Osteoblast (primary cell): ENCODE measurements at regions not wholly inside any gene's neighbourhood (a gene's known extent, or its start where the extent isn't known, plus 50 kb on each side); places are given as distances from the start of the nearest gene placed in this dataset.
A peak's percentile ranks its signal among the peaks of the same experiment; 100 is the strongest.

Experiments
- DNase-seq: peaks from one replicate; pipeline ENCODE4 v3.0.0; 2011; ENCODE audit warnings: low spot score, mixed read lengths; ENCODE audit not compliant: insufficient read length; ENCODE audit errors: missing footprints
- H2AFZ ChIP-seq: 2 replicates; pipeline ENCODE4 v1.6.0; 2011; ENCODE audit warnings: mild to moderate bottlenecking, low read length
- H3K27ac ChIP-seq: 2 replicates; pipeline ENCODE4 v1.5.1; 2011; ENCODE audit warnings: mild to moderate bottlenecking, low read depth, low read length, moderate library complexity
- H3K27me3 ChIP-seq: 2 replicates; pipeline ENCODE4 v1.6.0; 2012; ENCODE audit warnings: mild to moderate bottlenecking, control low read depth, inconsistent platforms, low read length, moderate library complexity; ENCODE audit not compliant: insufficient read depth
- H3K36me3 ChIP-seq: 2 replicates; pipeline ENCODE4 v1.5.1; 2011; ENCODE audit warnings: mild to moderate bottlenecking, low read length, control low read depth, moderate library complexity; ENCODE audit not compliant: insufficient read depth
- H3K4me1 ChIP-seq: 2 replicates; pipeline ENCODE4 v1.5.1; 2011; ENCODE audit warnings: mild to moderate bottlenecking, low read length, control low read depth, moderate library complexity; ENCODE audit not compliant: insufficient read depth
- H3K4me2 ChIP-seq: 2 replicates; pipeline ENCODE4 v1.6.0; 2011; ENCODE audit warnings: mild to moderate bottlenecking, low read length; ENCODE audit not compliant: insufficient read depth
- H3K4me3 ChIP-seq: fragments of 200-600 bp; sonication (generic); 3 replicates; pipeline ENCODE4 v1.5.1; 2012; ENCODE audit warnings: mild to moderate bottlenecking, low read length, inconsistent platforms; ENCODE audit not compliant: insufficient read depth
- H3K79me2 ChIP-seq: 2 replicates; pipeline ENCODE4 v1.6.0; 2012; ENCODE audit warnings: mild to moderate bottlenecking, low read length, control low read depth, inconsistent platforms; ENCODE audit not compliant: insufficient read depth
- H3K9me3 ChIP-seq: 2 replicates; pipeline ENCODE4 v1.5.1; 2011; ENCODE audit warnings: low read depth, low read length, control low read depth
- H4K20me1 ChIP-seq: 2 replicates; pipeline ENCODE4 v1.6.0; 2012; ENCODE audit warnings: mild to moderate bottlenecking, low read length, control low read depth; ENCODE audit not compliant: insufficient read depth
- CTCF ChIP-seq: IDR thresholded peaks from 2 replicates; pipeline ENCODE4 v1.5.1; 2011; ENCODE audit warnings: mild to moderate bottlenecking, low read depth, low read length, moderate library complexity; ENCODE audit errors: extremely low read depth

- Histone ChIP-seq H3K9me3 (no peaks in the 10 kb centered on the region), H2AFZ (no peak overlapping the region), H3K27me3 (peaks cover 8% of the 10 kb centered on the region), H3K36me3 (no peaks in the 10 kb centered on the region), H3K27ac (no peak overlapping the region), H3K79me2 (no peaks in the 10 kb centered on the region), H3K4me3 (no peak overlapping the region), H3K4me2 (no peak overlapping the region), H3K4me1 (peaks cover 2% of the 10 kb centered on the region), H4K20me1 (no peaks in the 10 kb centered on the region)
- DNase-seq = peak; percentile 80
- TF ChIP-seq CTCF = no peak
Measured at GRCh38 chr20:63104312-63105181, 97.8 kb upstream of the BHLHE23 start.

- no peaks in the 10 kb centered on the region for H3K36me3 ChIP-seq
- no peaks in the 10 kb centered on the region for H4K20me1 ChIP-seq
- no peaks in the 10 kb centered on the region for H3K79me2 ChIP-seq
- no peak overlapping the region for H3K27ac ChIP-seq
- no peak overlapping the region for H3K4me2 ChIP-seq
- DNase-seq = peak; percentile 73
- TF ChIP-seq CTCF = no peak
- peaks cover 8% of the 10 kb centered on the region for H3K27me3 ChIP-seq
- H2AFZ ChIP-seq = no peak overlapping the region
- no peaks in the 10 kb centered on the region for H3K9me3 ChIP-seq
- H3K4me1 ChIP-seq = peaks cover 2% of the 10 kb centered on the region
- no peak overlapping the region for H3K4me3 ChIP-seq
Measured at GRCh38 chr20:63103402-63104311, 96.9 kb upstream of the BHLHE23 start.

- peak overlapping the region; percentile 85 for H2AFZ ChIP-seq
- H3K27me3 ChIP-seq = peaks cover 8% of the 10 kb centered on the region
- no peaks in the 10 kb centered on the region for H3K36me3 ChIP-seq
- no peaks in the 10 kb centered on the region for H4K20me1 ChIP-seq
- H3K9me3 ChIP-seq = no peaks in the 10 kb centered on the region
- H3K4me1 ChIP-seq = peaks cover 2% of the 10 kb centered on the region
- TF ChIP-seq CTCF = no peak
- H3K4me3 ChIP-seq = peak overlapping the region; percentile 74
- no peaks in the 10 kb centered on the region for H3K79me2 ChIP-seq
- peak overlapping the region; percentile 90 for H3K4me2 ChIP-seq
- DNase-seq = peak; percentile 92
- no peak overlapping the region for H3K27ac ChIP-seq
Measured at GRCh38 chr20:63102721-63103375, 96.1 kb upstream of the BHLHE23 start.
